HEK293 (cell line): ENCODE measurements at regions not wholly inside any gene's neighbourhood (a gene's known extent, or its start where the extent isn't known, plus 50 kb on each side); places are given as distances from the start of the nearest gene placed in this dataset.
"Not testable (repeated sequence)": the region's sequence is repeated elsewhere in the genome, so short reads cannot be mapped to it uniquely, and the experiment has no call there.

Experiments
- BCL11B ChIP-seq: fragments of 450-650 bp; formaldehyde crosslinking; IDR thresholded peaks from 2 replicates; pipeline ENCODE4 v1.5.1; 2016; ENCODE audit warnings: low read depth, missing biosample characterization, missing genetic modification characterization
- CTCF ChIP-seq: fragments of 450-650 bp; formaldehyde crosslinking; IDR thresholded peaks from 2 replicates; pipeline ENCODE4 v1.5.1; 2016; ENCODE audit warnings: missing biosample characterization, missing genetic modification characterization
- KLF10 ChIP-seq: fragments of 450-650 bp; IDR thresholded peaks from 2 replicates; pipeline ENCODE4 v1.5.1; 2018; ENCODE audit warnings: missing biosample characterization, mild to moderate bottlenecking, missing genetic modification characterization
- KLF9 ChIP-seq: fragments of 450-650 bp; formaldehyde crosslinking; IDR thresholded peaks from 2 replicates; pipeline ENCODE4 v1.5.1; 2016; ENCODE audit warnings: missing biosample characterization, missing genetic modification characterization, low read depth
- REPIN1 ChIP-seq: fragments of 450-650 bp; formaldehyde crosslinking; IDR thresholded peaks from 2 replicates; pipeline ENCODE4 v1.5.1; 2017; ENCODE audit warnings: missing biosample characterization, missing genetic modification characterization, low read depth
- ZNF114 ChIP-seq: fragments of 450-650 bp; formaldehyde crosslinking; IDR thresholded peaks from 2 replicates; pipeline ENCODE4 v1.5.0; 2017; ENCODE audit warnings: missing biosample characterization, missing genetic modification characterization
- ZNF121 ChIP-seq: fragments of 450-650 bp; formaldehyde crosslinking; IDR thresholded peaks from 2 replicates; pipeline ENCODE4 v1.5.1; 2016; ENCODE audit warnings: missing biosample characterization, missing genetic modification characterization
- ZNF132 ChIP-seq: fragments of 450-650 bp; formaldehyde crosslinking; IDR thresholded peaks from 2 replicates; pipeline ENCODE4 v1.5.1; 2017; ENCODE audit warnings: missing biosample characterization, missing genetic modification characterization, borderline replicate concordance
- ZNF146 ChIP-seq: fragments of 450-650 bp; formaldehyde crosslinking; IDR thresholded peaks from 2 replicates; pipeline ENCODE4 v1.5.1; 2016; ENCODE audit warnings: missing biosample characterization, missing genetic modification characterization

DNA sequence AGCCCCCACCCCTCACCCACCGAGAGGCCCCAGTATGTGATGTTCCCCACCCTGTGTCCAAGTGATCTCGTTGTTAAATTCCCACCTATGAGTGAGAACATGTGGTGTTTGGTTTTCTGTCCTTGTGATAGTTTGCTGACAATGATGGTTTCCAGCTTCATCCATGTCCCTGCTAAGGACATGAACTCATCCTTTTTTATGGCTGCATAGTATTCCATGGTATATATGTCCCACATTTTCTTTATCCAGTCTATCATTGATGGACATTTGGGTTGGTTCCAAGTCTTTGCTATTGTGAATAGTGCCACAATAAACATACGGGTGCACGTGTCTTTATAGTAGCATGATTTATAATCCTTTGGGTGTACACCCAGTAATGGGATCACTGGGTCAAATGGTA lies 79.2 kb downstream of the PXDC1 start:
- not testable (repeated sequence) for TF ChIP-seq ZNF121 (tag by site-specific recombination); KLF10; ZNF114; CTCF (tag by site-specific recombination); ZNF132 (tag by site-specific recombination); BCL11B (tag by site-specific recombination); REPIN1; KLF9 (tag by site-specific recombination)
- TF ChIP-seq ZNF146 (tag by site-specific recombination), result peak; percentile 88
